Ishikawa (cell line): ENCODE measurements at regions not wholly inside any gene's neighbourhood (a gene's known extent, or its start where the extent isn't known, plus 50 kb on each side); places are given as distances from the start of the nearest gene placed in this dataset.

Source experiments
- CEBPB ChIP-seq: IDR thresholded peaks from 2 replicates; pipeline ENCODE4 v1.6.1; 2012
- CREB1 ChIP-seq: IDR thresholded peaks from 2 replicates; pipeline ENCODE4 v1.6.1; 2012; ENCODE audit warnings: low read depth
- EGR1 ChIP-seq: IDR thresholded peaks from 2 replicates; pipeline ENCODE4 v1.6.1; 2012
- EP300 ChIP-seq: IDR thresholded peaks from 2 replicates; pipeline ENCODE4 v1.6.1; 2012; ENCODE audit warnings: borderline replicate concordance
- FOXM1 ChIP-seq: IDR thresholded peaks from 2 replicates; pipeline ENCODE4 v1.6.1; 2012; ENCODE audit warnings: low read depth, borderline replicate concordance
- MAX ChIP-seq: IDR thresholded peaks from 2 replicates; pipeline ENCODE4 v1.6.1; 2012
- NFIC ChIP-seq: IDR thresholded peaks from 2 replicates; pipeline ENCODE4 v1.6.1; 2012
- RAD21 ChIP-seq: IDR thresholded peaks from 2 replicates; pipeline ENCODE4 v1.6.1; 2012; ENCODE audit warnings: low read depth
- REST ChIP-seq: IDR thresholded peaks from 2 replicates; pipeline ENCODE4 v1.6.1; 2012; ENCODE audit warnings: low read depth, mild to moderate bottlenecking
- TAF1 ChIP-seq: IDR thresholded peaks from 2 replicates; pipeline ENCODE4 v1.6.1; 2012; ENCODE audit warnings: low read depth, mild to moderate bottlenecking
- TCF12 ChIP-seq: IDR thresholded peaks from 2 replicates; pipeline ENCODE4 v1.6.1; 2012; ENCODE audit warnings: low read depth
- TEAD4 ChIP-seq: IDR thresholded peaks from 2 replicates; pipeline ENCODE4 v1.6.1; 2012
- USF1 ChIP-seq: IDR thresholded peaks from 2 replicates; pipeline ENCODE4 v1.6.1; 2012
- YY1 ChIP-seq: IDR thresholded peaks from 2 replicates; pipeline ENCODE4 v1.6.1; 2012; ENCODE audit warnings: low read depth
- ZBTB7A ChIP-seq: IDR thresholded peaks from 2 replicates; pipeline ENCODE4 v1.6.1; 2012; ENCODE audit warnings: low read depth

DNA sequence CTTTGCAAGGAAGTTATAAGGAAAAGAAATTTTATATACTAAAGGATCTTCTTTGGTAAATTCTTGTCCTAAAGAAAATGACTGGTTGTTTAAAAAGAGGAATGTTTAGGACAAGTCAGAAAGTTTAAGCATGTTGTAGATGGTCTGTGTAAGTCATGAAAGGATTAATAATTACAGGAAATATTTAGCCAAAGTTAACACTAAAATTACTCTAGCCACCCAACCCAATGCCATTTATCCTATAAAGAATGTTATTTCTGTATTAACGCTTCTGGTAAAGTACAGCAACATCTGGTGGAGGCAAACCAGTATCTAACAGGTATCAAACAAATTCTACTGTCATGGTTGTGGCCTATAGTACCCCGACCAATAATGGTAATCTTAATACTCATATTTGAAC, 546.9 kb upstream of the PKDCC start:
- TF ChIP-seq MAX (no peak), RAD21 (no peak), TCF12 (no peak), TAF1 (no peak), ZBTB7A (no peak), EGR1 (no peak), NFIC (no peak), CREB1 (no peak), TEAD4 (no peak), FOXM1 (no peak), CEBPB (no peak)

- TF ChIP-seq USF1 (no peak), YY1 (no peak), RAD21 (no peak), EGR1 (no peak), ZBTB7A (no peak), CEBPB (no peak), TAF1 (no peak), MAX (no peak), EP300 (no peak), FOXM1 (no peak), CREB1 (no peak), NFIC (no peak), TCF12 (no peak), REST (no peak), TEAD4 (no peak)
Observed at GRCh38 chr2:41502752-41503151, 545.1 kb upstream of the PKDCC start.

DNA sequence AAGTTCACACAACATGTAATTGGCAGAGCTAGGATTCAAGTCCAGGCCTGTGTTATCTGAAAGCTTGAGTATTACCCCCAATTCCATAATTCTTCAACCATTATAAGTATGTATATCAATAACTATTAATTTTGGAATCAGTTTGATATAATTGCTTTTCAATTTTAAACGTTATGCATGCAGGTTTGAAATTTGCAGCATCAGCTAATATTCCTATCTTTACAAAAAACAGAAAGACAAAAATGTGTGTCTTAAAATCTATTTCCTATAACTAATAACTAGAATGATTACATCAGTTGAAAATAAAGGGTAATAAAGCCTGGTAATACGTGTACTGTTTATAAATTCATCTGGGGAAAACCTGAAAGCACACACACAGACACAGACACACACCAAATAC, 543.3 kb upstream of the PKDCC start:
- TF ChIP-seq RAD21 = no peak
- no peak for TF ChIP-seq YY1
- TF ChIP-seq EP300 = no peak
- TF ChIP-seq TAF1 = no peak
- TF ChIP-seq CREB1 = no peak
- no peak for TF ChIP-seq MAX
- no peak for TF ChIP-seq REST
- no peak for TF ChIP-seq CEBPB
- TF ChIP-seq TEAD4 = no peak

DNA sequence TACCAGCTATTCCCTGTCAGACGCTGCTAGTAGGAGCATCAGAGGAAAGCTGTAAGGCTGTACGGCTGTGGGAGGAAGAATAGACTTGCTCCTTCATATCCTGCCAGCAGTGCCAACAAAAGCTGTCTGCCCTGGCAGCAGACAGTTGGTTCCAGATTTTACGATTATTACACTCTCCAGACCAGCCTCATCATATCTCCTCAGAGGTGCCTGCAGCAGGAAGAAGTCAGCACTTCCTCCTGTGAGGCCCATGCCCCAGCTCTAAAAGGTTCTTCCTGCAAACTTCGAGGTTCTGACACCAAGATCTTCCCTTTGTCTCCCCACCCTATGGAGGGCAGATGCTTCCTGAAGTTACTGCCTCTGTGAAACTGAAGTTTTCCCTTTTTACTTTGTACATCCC, 537.7 kb upstream of the PKDCC start:
- TF ChIP-seq FOXM1 (no peak), EP300 (no peak), CREB1 (no peak), ZBTB7A (no peak), NFIC (no peak)

- no peak for TF ChIP-seq FOXM1
- no peak for TF ChIP-seq CREB1
- TF ChIP-seq TCF12 = no peak
- TF ChIP-seq REST = no peak
- no peak for TF ChIP-seq YY1
- TF ChIP-seq EP300 = no peak
- TF ChIP-seq CEBPB = no peak
- TF ChIP-seq MAX = no peak
- TF ChIP-seq EGR1 = no peak
- TF ChIP-seq ZBTB7A = no peak
- TF ChIP-seq NFIC = no peak
- no peak for TF ChIP-seq USF1
Observed at GRCh38 chr2:41521211-41521610, 526.6 kb upstream of the PKDCC start.
